ENCODE measurements at regions not wholly inside any gene's neighbourhood (a gene's known extent, or its start where the extent isn't known, plus 50 kb on each side); places are given as distances from the start of the nearest gene placed in this dataset.

DNA sequence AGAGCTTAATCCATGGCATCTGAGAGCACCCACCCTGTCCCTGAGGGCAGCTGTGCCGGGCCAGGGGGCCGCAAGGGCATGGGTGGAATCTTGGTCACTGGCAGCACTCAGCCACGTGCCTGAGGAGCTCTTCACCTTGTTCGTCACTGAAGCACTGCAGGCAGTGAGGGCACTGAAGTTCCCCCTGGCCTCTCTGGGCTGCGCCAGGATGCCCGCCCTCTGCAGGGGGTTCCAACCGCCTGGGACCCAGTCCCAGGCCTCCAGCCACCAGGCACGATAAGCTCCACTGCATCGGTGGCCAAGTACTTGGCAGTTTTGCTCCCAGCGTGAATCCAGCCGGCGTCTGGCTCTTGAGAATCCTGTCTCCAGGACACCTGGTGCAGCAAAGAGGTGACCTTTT lies 96.4 kb upstream of the MED14 start:
- no peak for TF ChIP-seq JUND (IDR thresholded peaks at IDR 0.05; ENCODE audit: low read depth)
- in situ Hi-C loops (cut with HindIII; ENCODE audit: low pct_unique_long_range_greater_than_20kb, low sequenced_read_pairs), result no loop called here
- DNase-seq (ENCODE audit: low read depth in 1 of 2, low spot score in 1 of 2), result no peak

- no peak for DNase-seq (ENCODE audit: low read depth in 1 of 2, low spot score in 1 of 2)
- in situ Hi-C loops (cut with HindIII; ENCODE audit: low pct_unique_long_range_greater_than_20kb, low sequenced_read_pairs), result no loop called here
- no peak for TF ChIP-seq JUND (IDR thresholded peaks at IDR 0.05; ENCODE audit: low read depth)
Observed at GRCh38 chrX:40832723-40833122, 97.4 kb upstream of the MED14 start.

DNA sequence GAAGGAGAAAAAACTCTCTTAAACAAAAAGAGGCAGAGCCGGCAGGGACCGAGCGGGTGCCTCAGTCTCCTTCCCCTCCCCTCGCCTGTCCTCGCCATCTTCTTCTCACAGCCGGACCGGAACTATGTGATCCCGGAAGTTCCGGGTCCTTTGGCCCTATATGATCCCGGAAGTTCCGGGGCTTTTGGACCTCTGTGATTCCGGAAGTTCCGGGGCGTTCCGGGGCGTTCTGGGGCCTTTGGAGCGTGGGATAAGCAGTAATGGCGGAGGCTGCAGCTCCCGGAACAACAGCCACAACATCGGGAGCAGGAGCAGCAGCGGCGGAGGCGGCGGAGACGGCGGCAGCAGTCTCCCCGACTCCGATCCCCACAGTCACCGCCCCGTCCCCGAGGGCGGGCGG lies 98.9 kb upstream of the MED14 start:
- no peak for TF ChIP-seq JUND (IDR thresholded peaks at IDR 0.05; ENCODE audit: low read depth)
- DNase-seq (ENCODE audit: low read depth in 1 of 2, low spot score in 1 of 2), result no peak
- in situ Hi-C loops (cut with HindIII; ENCODE audit: low pct_unique_long_range_greater_than_20kb, low sequenced_read_pairs), result no loop called here

- no peak for TF ChIP-seq JUND (IDR thresholded peaks at IDR 0.05; ENCODE audit: low read depth)
- in situ Hi-C loops (cut with HindIII; ENCODE audit: low pct_unique_long_range_greater_than_20kb, low sequenced_read_pairs), result no loop called here
- no peak for DNase-seq (ENCODE audit: low read depth in 1 of 2, low spot score in 1 of 2)
Observed at GRCh38 chrX:40835526-40835925, 100.2 kb upstream of the MED14 start.

- in situ Hi-C loops (cut with HindIII; ENCODE audit: low pct_unique_long_range_greater_than_20kb, low sequenced_read_pairs), result no loop called here
- peak in 1 of 2 experiments; percentile 54 for DNase-seq (ENCODE audit: low read depth in 1 of 2, low spot score in 1 of 2)
- TF ChIP-seq JUND (IDR thresholded peaks at IDR 0.05; ENCODE audit: low read depth), result no peak
Observed at GRCh38 chrX:40843643-40844042, 108.3 kb upstream of the MED14 start.

DNA sequence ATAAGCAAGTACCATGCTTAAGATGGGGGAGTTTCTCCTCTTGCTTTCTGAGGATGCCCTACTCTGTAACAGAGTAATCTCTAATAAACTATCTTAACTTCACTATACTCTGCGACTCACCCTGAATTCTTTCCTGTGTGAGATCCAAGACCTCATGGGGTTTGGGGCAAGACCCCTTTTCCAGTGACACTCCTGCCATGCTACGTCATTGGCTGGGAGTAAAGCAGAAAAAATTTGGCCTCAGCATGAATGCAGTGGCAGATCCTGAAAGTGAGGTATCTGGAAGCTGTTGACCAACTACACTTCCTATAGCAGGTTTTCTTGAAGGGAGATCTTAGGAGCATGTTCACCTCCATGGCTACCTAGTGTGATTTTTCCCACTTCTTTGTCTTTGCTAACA lies 109.1 kb upstream of the MED14 start:
- in situ Hi-C loops (cut with HindIII; ENCODE audit: low pct_unique_long_range_greater_than_20kb, low sequenced_read_pairs), result no loop called here
- no peak for TF ChIP-seq JUND (IDR thresholded peaks at IDR 0.05; ENCODE audit: low read depth)
- DNase-seq (ENCODE audit: low read depth in 1 of 2, low spot score in 1 of 2), result no peak

GRCh38 chrX:40845331-40845911 lies 110.1 kb upstream of the MED14 start:
- in situ Hi-C loops (cut with HindIII; ENCODE audit: low pct_unique_long_range_greater_than_20kb, low sequenced_read_pairs), result no loop called here
- no peak for DNase-seq (ENCODE audit: low read depth in 1 of 2, low spot score in 1 of 2)
- no peak for TF ChIP-seq JUND (IDR thresholded peaks at IDR 0.05; ENCODE audit: low read depth)

GRCh38 chrX:40849906-40850823 lies 114.8 kb upstream of the MED14 start:
- no peak for DNase-seq (ENCODE audit: low read depth in 1 of 2, low spot score in 1 of 2)
- in situ Hi-C loops (cut with HindIII; ENCODE audit: low pct_unique_long_range_greater_than_20kb, low sequenced_read_pairs), result no loop called here
- TF ChIP-seq JUND (IDR thresholded peaks at IDR 0.05; ENCODE audit: low read depth), result no peak

- DNase-seq (ENCODE audit: low read depth in 1 of 2, low spot score in 1 of 2), result no peak
- in situ Hi-C loops (cut with HindIII; ENCODE audit: low pct_unique_long_range_greater_than_20kb, low sequenced_read_pairs), result no loop called here
- TF ChIP-seq JUND (IDR thresholded peaks at IDR 0.05; ENCODE audit: low read depth), result no peak
Observed at GRCh38 chrX:40852586-40852985, 117.2 kb upstream of the MED14 start.

GRCh38 chrX:40853004-40853815 lies 117.9 kb upstream of the MED14 start:
- DNase-seq (ENCODE audit: low read depth in 1 of 2, low spot score in 1 of 2), result no peak
- TF ChIP-seq JUND (IDR thresholded peaks at IDR 0.05; ENCODE audit: low read depth), result no peak
- in situ Hi-C loops (cut with HindIII; ENCODE audit: low pct_unique_long_range_greater_than_20kb, low sequenced_read_pairs), result no loop called here

- no peak for TF ChIP-seq JUND (IDR thresholded peaks at IDR 0.05; ENCODE audit: low read depth)
- in situ Hi-C loops (cut with HindIII; ENCODE audit: low pct_unique_long_range_greater_than_20kb, low sequenced_read_pairs), result no loop called here
- DNase-seq (ENCODE audit: low read depth in 1 of 2, low spot score in 1 of 2), result no peak
Observed at GRCh38 chrX:40853816-40854123, 118.4 kb upstream of the MED14 start.

DNA sequence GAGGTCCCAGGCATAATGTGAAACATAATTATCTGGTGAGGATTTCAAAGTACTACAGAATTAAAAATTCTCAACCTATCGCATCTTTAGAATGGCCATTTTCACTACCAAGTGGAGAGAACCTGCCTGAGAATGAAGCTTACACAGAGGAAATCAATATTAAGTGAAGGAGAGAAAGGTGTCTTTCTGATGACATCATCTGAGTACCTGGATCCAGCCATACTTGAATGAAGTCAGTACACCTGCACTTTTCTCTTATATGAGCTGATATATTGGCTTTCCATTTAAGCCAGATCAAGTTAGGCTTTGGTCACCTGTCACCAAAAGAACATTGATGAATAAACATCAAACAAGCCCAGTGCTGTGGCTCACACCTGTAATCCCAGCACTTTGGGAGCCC lies 118.9 kb upstream of the MED14 start:
- in situ Hi-C loops (cut with HindIII; ENCODE audit: low pct_unique_long_range_greater_than_20kb, low sequenced_read_pairs), result no loop called here
- no peak for DNase-seq (ENCODE audit: low read depth in 1 of 2, low spot score in 1 of 2)
- no peak for TF ChIP-seq JUND (IDR thresholded peaks at IDR 0.05; ENCODE audit: low read depth)

DNA sequence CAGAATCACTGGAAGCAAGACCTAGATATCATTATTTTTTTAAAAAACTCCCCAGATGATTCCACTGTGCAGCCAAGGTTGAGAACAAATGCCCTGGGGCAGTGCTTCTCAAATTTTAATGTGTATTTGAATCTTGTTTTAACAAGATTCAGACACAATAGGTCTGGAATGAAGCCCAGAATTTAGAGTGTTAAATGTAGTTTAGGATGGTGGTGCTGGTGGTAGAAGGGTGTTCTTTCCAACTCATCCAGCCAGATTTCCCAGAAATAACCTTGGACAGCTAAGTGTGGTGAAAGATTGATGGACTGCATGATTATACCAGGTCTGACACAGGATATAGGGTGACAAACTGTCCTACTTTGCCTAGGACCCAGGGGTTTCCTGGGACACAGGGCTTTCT lies 120.1 kb upstream of the MED14 start:
- in situ Hi-C loops (cut with HindIII; ENCODE audit: low pct_unique_long_range_greater_than_20kb, low sequenced_read_pairs), result no loop called here
- DNase-seq (ENCODE audit: low read depth in 1 of 2, low spot score in 1 of 2), result peak in 1 of 2 experiments; percentile 16
- TF ChIP-seq JUND (IDR thresholded peaks at IDR 0.05; ENCODE audit: low read depth), result no peak
